HFFc6 (cell line): ENCODE measurements at regions not wholly inside any gene's neighbourhood (a gene's known extent, or its start where the extent isn't known, plus 50 kb on each side); places are given as distances from the start of the nearest gene placed in this dataset.

ENCODE experiments used
- DNase-seq: peaks from one replicate; pipeline ENCODE4 v3.0.0-alpha.2; 2018
- H3K27ac Mint-ChIP-seq: 2 replicates; pipeline ENCODE4 v1.8.0; 2020; ENCODE audit warnings: mild to moderate bottlenecking, mixed read lengths
- H3K27me3 Mint-ChIP-seq: 2 replicates; pipeline ENCODE4 v1.8.0; 2021; ENCODE audit warnings: mild to moderate bottlenecking, moderate library complexity, mixed read lengths; ENCODE audit not compliant: insufficient read depth
- H3K36me3 Mint-ChIP-seq: 2 replicates; pipeline ENCODE4 v1.8.0; 2021; ENCODE audit warnings: low read depth, mixed read lengths
- H3K4me1 Mint-ChIP-seq: 2 replicates; pipeline ENCODE4 v1.8.0; 2020; ENCODE audit warnings: low read depth, mixed read lengths
- H3K4me3 Mint-ChIP-seq: 2 replicates; pipeline ENCODE4 v1.8.0; 2020; ENCODE audit warnings: mild to moderate bottlenecking, moderate library complexity, mixed read lengths
- H3K9me3 Mint-ChIP-seq: 2 replicates; pipeline ENCODE4 v1.8.0; 2020; ENCODE audit warnings: mild to moderate bottlenecking, mixed read lengths
- TF ChIP-seq, protein P1 (sequence below): fragments of 200-600 bp; sonication (generic); IDR thresholded peaks from 2 replicates; pipeline ENCODE4 v1.5.0; 2021; ENCODE audit warnings: antibody characterized with exemption, mild to moderate bottlenecking

DNA sequence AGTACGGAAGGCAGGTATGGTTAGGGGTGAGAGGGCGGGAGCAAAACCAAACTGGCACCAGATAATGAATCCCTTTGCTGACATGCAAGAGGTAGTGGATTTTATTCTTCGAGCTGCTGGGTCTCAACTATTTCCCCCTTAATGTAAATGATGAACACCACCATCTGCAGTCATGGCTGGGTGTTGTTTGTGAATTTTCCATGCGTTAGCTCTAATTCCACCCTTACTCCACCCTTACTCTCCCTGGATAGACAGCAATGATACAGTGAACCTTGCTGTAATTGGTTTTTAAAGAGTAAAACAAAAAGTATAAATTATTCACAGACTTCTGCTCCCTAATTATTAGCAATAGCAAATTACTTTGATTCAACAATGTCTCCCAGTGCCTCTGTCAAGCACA is 74.5 kb upstream of the PDE1C start:
- TF ChIP-seq, protein P1, sequence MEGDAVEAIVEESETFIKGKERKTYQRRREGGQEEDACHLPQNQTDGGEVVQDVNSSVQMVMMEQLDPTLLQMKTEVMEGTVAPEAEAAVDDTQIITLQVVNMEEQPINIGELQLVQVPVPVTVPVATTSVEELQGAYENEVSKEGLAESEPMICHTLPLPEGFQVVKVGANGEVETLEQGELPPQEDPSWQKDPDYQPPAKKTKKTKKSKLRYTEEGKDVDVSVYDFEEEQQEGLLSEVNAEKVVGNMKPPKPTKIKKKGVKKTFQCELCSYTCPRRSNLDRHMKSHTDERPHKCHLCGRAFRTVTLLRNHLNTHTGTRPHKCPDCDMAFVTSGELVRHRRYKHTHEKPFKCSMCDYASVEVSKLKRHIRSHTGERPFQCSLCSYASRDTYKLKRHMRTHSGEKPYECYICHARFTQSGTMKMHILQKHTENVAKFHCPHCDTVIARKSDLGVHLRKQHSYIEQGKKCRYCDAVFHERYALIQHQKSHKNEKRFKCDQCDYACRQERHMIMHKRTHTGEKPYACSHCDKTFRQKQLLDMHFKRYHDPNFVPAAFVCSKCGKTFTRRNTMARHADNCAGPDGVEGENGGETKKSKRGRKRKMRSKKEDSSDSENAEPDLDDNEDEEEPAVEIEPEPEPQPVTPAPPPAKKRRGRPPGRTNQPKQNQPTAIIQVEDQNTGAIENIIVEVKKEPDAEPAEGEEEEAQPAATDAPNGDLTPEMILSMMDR: no peak
- no peaks in the 10 kb centered on the region for H3K27me3 Mint-ChIP-seq
- no peaks in the 10 kb centered on the region for H3K36me3 Mint-ChIP-seq
- H3K9me3 Mint-ChIP-seq: peaks cover 10% of the 10 kb centered on the region; the same call in 1 of the 2 replicates
- peaks cover 16% of the 10 kb centered on the region; the same call in 1 of the 2 replicates for H3K4me1 Mint-ChIP-seq
- H3K27ac Mint-ChIP-seq: no peak overlapping the region
- no peak overlapping the region for H3K4me3 Mint-ChIP-seq
- DNase-seq: no peak

DNA sequence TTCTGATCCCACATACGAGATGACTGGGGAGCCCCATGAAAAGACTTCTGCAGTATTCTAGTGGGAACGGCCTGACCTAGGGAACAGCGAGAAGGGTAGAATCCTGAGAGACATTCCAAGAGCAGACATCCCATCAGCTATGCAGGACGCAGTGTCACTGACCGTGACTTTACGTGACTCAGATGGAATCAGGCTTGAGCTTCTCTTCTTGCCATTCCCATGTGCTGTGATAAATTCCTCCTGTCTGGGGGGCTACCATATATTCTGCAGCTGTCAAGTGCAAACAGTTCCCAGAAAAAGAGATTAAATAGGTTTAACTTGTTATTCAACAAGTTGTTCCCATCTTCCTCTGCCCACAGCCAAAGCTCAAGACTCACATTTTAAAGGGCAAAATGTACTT is 73.1 kb upstream of the PDE1C start:
- Mint-ChIP-seq H3K9me3 (peaks cover 10% of the 10 kb centered on the region; the same call in 1 of the 2 replicates), H3K27me3 (no peaks in the 10 kb centered on the region), H3K27ac (no peak overlapping the region), H3K4me1 (peaks cover 16% of the 10 kb centered on the region; the same call in 1 of the 2 replicates), H3K36me3 (no peaks in the 10 kb centered on the region), H3K4me3 (no peak overlapping the region)
- no peak for DNase-seq
- TF ChIP-seq, protein P1: no peak

DNA sequence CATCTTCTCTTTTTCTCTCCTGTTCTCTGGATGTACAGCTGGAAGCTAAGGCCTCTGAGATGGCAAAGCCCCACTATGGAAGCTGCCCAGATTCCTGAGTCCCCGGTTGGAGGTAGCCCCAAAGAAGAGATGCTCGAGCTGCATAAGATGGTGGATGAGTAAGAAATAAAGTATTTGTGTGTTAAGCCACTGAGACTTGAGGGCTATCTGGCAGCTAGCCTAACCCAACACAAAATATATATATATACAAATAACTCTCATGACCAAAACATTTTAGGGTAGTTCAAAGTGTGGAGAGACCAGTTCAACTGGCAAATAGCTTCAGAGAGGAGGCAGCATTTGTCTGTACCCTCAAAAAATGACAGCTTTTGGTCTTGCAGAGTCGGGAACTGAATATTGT is 72.4 kb upstream of the PDE1C start:
- Mint-ChIP-seq H3K36me3 (no peaks in the 10 kb centered on the region), H3K4me3 (peak overlapping the region; percentile 31; the same call in 1 of the 2 replicates), H3K27me3 (no peaks in the 10 kb centered on the region), H3K4me1 (peaks cover 16% of the 10 kb centered on the region; the same call in 1 of the 2 replicates), H3K27ac (peak overlapping the region; percentile 27; the same call in 1 of the 2 replicates), H3K9me3 (peaks cover 10% of the 10 kb centered on the region; the same call in 1 of the 2 replicates)
- DNase-seq: no peak
- TF ChIP-seq, protein P1: no peak

DNA sequence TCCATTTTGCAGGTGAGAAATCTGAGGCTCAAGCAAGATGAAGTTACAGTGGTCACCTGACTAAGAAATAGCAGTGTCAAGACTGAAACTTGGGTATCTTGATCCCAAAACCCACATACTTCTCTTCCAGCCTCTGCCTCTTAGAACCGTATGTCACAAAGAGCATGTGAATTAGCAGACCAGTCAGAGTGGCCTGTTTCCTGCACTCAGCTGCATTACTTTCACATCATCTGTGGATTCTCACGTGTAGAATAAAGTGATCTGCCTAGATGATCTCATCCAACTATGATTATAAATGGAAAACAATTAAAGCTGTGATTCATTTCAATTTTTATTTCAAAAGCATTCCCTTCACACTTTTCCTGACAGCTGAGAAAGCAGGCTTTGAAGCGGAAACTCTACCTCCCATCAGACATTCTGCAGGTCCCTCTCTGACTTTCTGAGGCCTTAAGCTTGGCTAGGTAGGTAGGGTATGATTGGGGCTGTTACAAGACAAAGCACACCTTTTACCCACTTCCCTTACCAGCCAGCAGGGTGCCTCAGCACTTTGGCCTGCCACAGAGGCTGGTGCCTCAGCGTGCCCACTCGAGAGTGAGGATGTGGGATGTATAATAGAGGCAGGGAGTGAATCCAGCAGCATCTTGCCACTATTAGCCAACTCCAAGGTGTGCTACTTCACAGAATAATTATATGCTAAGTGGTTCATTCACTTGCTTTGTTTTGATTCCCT is 70.2 kb upstream of the PDE1C start:
- Mint-ChIP-seq H3K4me3 (no peak overlapping the region), H3K27me3 (no peaks in the 10 kb centered on the region), H3K4me1 (peaks cover 16% of the 10 kb centered on the region; the same call in 1 of the 2 replicates), H3K36me3 (no peaks in the 10 kb centered on the region), H3K27ac (no peak overlapping the region), H3K9me3 (peaks cover 7% of the 10 kb centered on the region; the same call in 1 of the 2 replicates)
- TF ChIP-seq, protein P1: no peak
- DNase-seq: no peak

DNA sequence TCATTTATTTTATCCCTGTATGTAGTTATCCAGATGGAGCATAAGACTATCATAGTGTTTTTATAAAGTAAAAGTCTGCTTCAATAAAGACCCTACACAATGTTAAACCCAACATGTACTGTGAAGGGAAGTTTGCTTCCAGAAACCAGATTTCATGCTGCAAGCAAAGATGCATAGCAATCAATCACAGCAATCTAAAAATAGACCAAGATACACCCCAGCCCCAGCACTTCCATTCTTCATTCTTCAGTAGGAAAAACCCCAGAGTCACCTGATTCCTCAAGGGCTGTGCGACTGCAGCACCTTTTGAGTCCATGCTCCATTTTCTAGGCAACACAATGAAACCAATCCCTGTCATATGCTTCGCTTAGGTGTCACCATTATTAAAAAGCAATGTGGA is 66.9 kb upstream of the PDE1C start:
- Mint-ChIP-seq H3K27ac (no peak overlapping the region), H3K36me3 (no peaks in the 10 kb centered on the region), H3K27me3 (no peaks in the 10 kb centered on the region; the same call in 1 of the 2 replicates), H3K4me1 (no peaks in the 10 kb centered on the region; the same call in 1 of the 2 replicates), H3K4me3 (no peak overlapping the region), H3K9me3 (peaks cover 12% of the 10 kb centered on the region)
- TF ChIP-seq, protein P1: no peak
- no peak for DNase-seq
